ENCODE measurements at regions not wholly inside any gene's neighbourhood (a gene's known extent, or its start where the extent isn't known, plus 50 kb on each side); places are given as distances from the start of the nearest gene placed in this dataset.

GRCh38 chrX:124860736-124861135, 458.9 kb upstream of the TEX13C start:
- DNase-seq, result no peak

GRCh38 chrX:124862301-124862700, 457.4 kb upstream of the TEX13C start:
- DNase-seq, result no peak

GRCh38 chrX:124863303-124863702, 456.4 kb upstream of the TEX13C start:
- DNase-seq, result no peak

GRCh38 chrX:124887572-124887971, 432.1 kb upstream of the TEX13C start:
- DNase-seq, result no peak

- no peak for DNase-seq
These were observed 423.7 kb upstream of the TEX13C start for GRCh38 chrX:124895947-124896346.

GRCh38 chrX:124902953-124903352, 416.7 kb upstream of the TEX13C start:
- no peak for DNase-seq

- DNase-seq, result no peak
These were observed 409.1 kb upstream of the TEX13C start for GRCh38 chrX:124910611-124911010.

GRCh38 chrX:124917011-124917410, 402.7 kb upstream of the TEX13C start:
- DNase-seq, result no peak

- DNase-seq, result no peak
These were observed 394.0 kb upstream of the TEX13C start for GRCh38 chrX:124925681-124926080.

GRCh38 chrX:124931241-124931640, 388.4 kb upstream of the TEX13C start:
- no peak for DNase-seq

GRCh38 chrX:124931958-124932357, 387.7 kb upstream of the TEX13C start:
- DNase-seq, result no peak

GRCh38 chrX:124938715-124939114, 381.0 kb upstream of the TEX13C start:
- no peak for DNase-seq

GRCh38 chrX:124940531-124940930, 379.1 kb upstream of the TEX13C start:
- DNase-seq, result no peak

GRCh38 chrX:124954402-124954801, 365.3 kb upstream of the TEX13C start:
- no peak for DNase-seq

GRCh38 chrX:124960454-124960853, 359.2 kb upstream of the TEX13C start:
- DNase-seq, result no peak

GRCh38 chrX:124963717-124964116, 356.0 kb upstream of the TEX13C start, which contains the start of gene TENM1:
TENM1 (minus strand) TSS chrX:124963817.
- DNase-seq, result no peak

- no peak for DNase-seq
These were observed 344.2 kb upstream of the TEX13C start for GRCh38 chrX:124975456-124975855.

GRCh38 chrX:124981420-124981819, 338.3 kb upstream of the TEX13C start:
- peak in 1 of 6 experiments; percentile 1 for DNase-seq

- no peak for DNase-seq
These were observed 335.4 kb upstream of the TEX13C start for GRCh38 chrX:124984140-124984813.

GRCh38 chrX:124986284-124986683, 333.4 kb upstream of the TEX13C start:
- DNase-seq, result no peak

- DNase-seq, result no peak
These were observed 325.9 kb upstream of the TEX13C start for GRCh38 chrX:124993735-124994134.

GRCh38 chrX:124994404-124994803, 325.3 kb upstream of the TEX13C start:
- no peak for DNase-seq

GRCh38 chrX:125003746-125004446, 315.8 kb upstream of the TEX13C start:
- DNase-seq, result no peak

- DNase-seq, result no peak
These were observed 314.9 kb upstream of the TEX13C start for GRCh38 chrX:125004799-125005198.

- DNase-seq, result no peak
These were observed 313.8 kb upstream of the TEX13C start for GRCh38 chrX:125005863-125006262.

Data from stimulated activated naive CD4-positive, alpha-beta T cell (primary cell).